OCI-LY3 (cell line): ENCODE measurements at regions not wholly inside any gene's neighbourhood (a gene's known extent, or its start where the extent isn't known, plus 50 kb on each side); places are given as distances from the start of the nearest gene placed in this dataset.

Experiments used
- CTCF ChIP-seq: fragments of 200-600, 300-600 bp; sonication (generic); IDR thresholded peaks from 2 replicates; pipeline ENCODE4 v1.5.1; 2014; ENCODE audit warnings: antibody characterized with exemption, low read length, low read depth
- EZH2phosphoT487 ChIP-seq: fragments of 200-600 bp; shearing (Covaris generic); IDR thresholded peaks from 2 replicates; pipeline ENCODE4 v1.6.1; 2018; ENCODE audit warnings: antibody characterized with exemption, mixed run types, low read depth

- TF ChIP-seq CTCF = no peak
- TF ChIP-seq EZH2phosphoT487 = no peak
These were observed 326.8 kb upstream of the N4BP1 start for GRCh38 chr16:48936811-48937210.
